Peyer's patch (tissue), 4 donors: ENCODE measurements at regions not wholly inside any gene's neighbourhood (a gene's known extent, or its start where the extent isn't known, plus 50 kb on each side); places are given as distances from the start of the nearest gene placed in this dataset.

Source experiments
- CTCF ChIP-seq, 6 experiments: fragments of 450-650 bp in 4 of 6; fragments of 200-600 bp in 2 of 6; sonication (generic) in 1 of 6; IDR thresholded peaks; one replicate each; pipeline ENCODE4 v1.5.1; 2017 to 2019; ENCODE audit warnings: antibody characterized with exemption in 6 of 6, mild to moderate bottlenecking in 3 of 6, moderate library complexity in 1 of 6
- POLR2A ChIP-seq, 2 donors: fragments of 450-650 bp; IDR thresholded peaks; one replicate each; pipeline ENCODE4 v1.5.1; 2017; ENCODE audit warnings: antibody characterized with exemption in 2 of 2, mild to moderate bottlenecking in 2 of 2, moderate library complexity in 2 of 2

GRCh38 chr14:71475916-71476315, 456.3 kb upstream of the RGS6 start:
- TF ChIP-seq POLR2A (IDR thresholded peaks at IDR 0.05) (no peak), CTCF (IDR thresholded peaks at IDR 0.05) (no peak)
